NCI-H128 (cell line): ENCODE measurements at regions not wholly inside any gene's neighbourhood (a gene's known extent, or its start where the extent isn't known, plus 50 kb on each side); places are given as distances from the start of the nearest gene placed in this dataset.

Experiments used
- DNase-seq: peaks from one replicate; lab custom pipeline; 2025; ENCODE audit not compliant: unreplicated experiment; lab: John Stamatoyannopoulos, UW

GRCh38 chr18:75810961-75811551 lies 383.6 kb upstream of the SMIM21 start:
- peak; percentile 77 for DNase-seq

GRCh38 chr18:75810516-75810915 lies 383.0 kb upstream of the SMIM21 start:
- DNase-seq: no peak

- DNase-seq: no peak
These were observed 382.4 kb upstream of the SMIM21 start for GRCh38 chr18:75809926-75810255.

- DNase-seq: no peak
These were observed 381.8 kb upstream of the SMIM21 start for GRCh38 chr18:75809151-75809925.

GRCh38 chr18:75805265-75805664 lies 377.8 kb upstream of the SMIM21 start:
- no peak for DNase-seq

GRCh38 chr18:75802681-75803080 lies 375.2 kb upstream of the SMIM21 start:
- DNase-seq: no peak

GRCh38 chr18:75801178-75801577 lies 373.7 kb upstream of the SMIM21 start:
- DNase-seq: no peak

GRCh38 chr18:75800331-75800648 lies 372.8 kb upstream of the SMIM21 start:
- no peak for DNase-seq

- no peak for DNase-seq
These were observed 372.2 kb upstream of the SMIM21 start for GRCh38 chr18:75799449-75800330.

- DNase-seq: no peak
These were observed 369.5 kb upstream of the SMIM21 start for GRCh38 chr18:75797046-75797445.

GRCh38 chr18:75790796-75791195 lies 363.3 kb upstream of the SMIM21 start:
- no peak for DNase-seq

- DNase-seq: no peak
These were observed 362.6 kb upstream of the SMIM21 start for GRCh38 chr18:75790111-75790510.

- DNase-seq: no peak
These were observed 358.3 kb upstream of the SMIM21 start for GRCh38 chr18:75785834-75786233.

- no peak for DNase-seq
These were observed 357.7 kb upstream of the SMIM21 start for GRCh38 chr18:75785206-75785605.

- peak; percentile 49 for DNase-seq
These were observed 356.9 kb upstream of the SMIM21 start for GRCh38 chr18:75784390-75784789.

- DNase-seq: no peak
These were observed 356.2 kb upstream of the SMIM21 start for GRCh38 chr18:75783566-75784281.

GRCh38 chr18:75782826-75783225 lies 355.3 kb upstream of the SMIM21 start:
- DNase-seq: no peak

GRCh38 chr18:75782204-75782603 lies 354.7 kb upstream of the SMIM21 start:
- no peak for DNase-seq

GRCh38 chr18:75779910-75780309 lies 352.4 kb upstream of the SMIM21 start:
- DNase-seq: no peak

GRCh38 chr18:75779450-75779849 lies 351.9 kb upstream of the SMIM21 start:
- DNase-seq: no peak

GRCh38 chr18:75777630-75778029 lies 350.1 kb upstream of the SMIM21 start:
- no peak for DNase-seq
